ENCODE measurements at regions not wholly inside any gene's neighbourhood (a gene's known extent, or its start where the extent isn't known, plus 50 kb on each side); places are given as distances from the start of the nearest gene placed in this dataset.

GRCh38 chr2:212730994-212731393 is 192.4 kb upstream of the ERBB4 start:
- peaks cover 2% of the 10 kb centered on the region for H3K4me1 Mint-ChIP-seq (ENCODE audit: unreplicated experiment)

GRCh38 chr2:212728717-212729116 is 190.1 kb upstream of the ERBB4 start:
- TF ChIP-seq, protein P1, sequence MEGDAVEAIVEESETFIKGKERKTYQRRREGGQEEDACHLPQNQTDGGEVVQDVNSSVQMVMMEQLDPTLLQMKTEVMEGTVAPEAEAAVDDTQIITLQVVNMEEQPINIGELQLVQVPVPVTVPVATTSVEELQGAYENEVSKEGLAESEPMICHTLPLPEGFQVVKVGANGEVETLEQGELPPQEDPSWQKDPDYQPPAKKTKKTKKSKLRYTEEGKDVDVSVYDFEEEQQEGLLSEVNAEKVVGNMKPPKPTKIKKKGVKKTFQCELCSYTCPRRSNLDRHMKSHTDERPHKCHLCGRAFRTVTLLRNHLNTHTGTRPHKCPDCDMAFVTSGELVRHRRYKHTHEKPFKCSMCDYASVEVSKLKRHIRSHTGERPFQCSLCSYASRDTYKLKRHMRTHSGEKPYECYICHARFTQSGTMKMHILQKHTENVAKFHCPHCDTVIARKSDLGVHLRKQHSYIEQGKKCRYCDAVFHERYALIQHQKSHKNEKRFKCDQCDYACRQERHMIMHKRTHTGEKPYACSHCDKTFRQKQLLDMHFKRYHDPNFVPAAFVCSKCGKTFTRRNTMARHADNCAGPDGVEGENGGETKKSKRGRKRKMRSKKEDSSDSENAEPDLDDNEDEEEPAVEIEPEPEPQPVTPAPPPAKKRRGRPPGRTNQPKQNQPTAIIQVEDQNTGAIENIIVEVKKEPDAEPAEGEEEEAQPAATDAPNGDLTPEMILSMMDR (IDR thresholded peaks at IDR 0.05) = no peak
- Mint-ChIP-seq H3K4me3 (ENCODE audit: unreplicated experiment) (no peak overlapping the region), H3K27ac (ENCODE audit: unreplicated experiment) (no peak overlapping the region), H3K9me3 (ENCODE audit: unreplicated experiment) (no peaks in the 10 kb centered on the region), H3K27me3 (ENCODE audit: unreplicated experiment) (peaks cover 10% of the 10 kb centered on the region), H3K36me3 (ENCODE audit: unreplicated experiment) (no peaks in the 10 kb centered on the region), H3K4me1 (ENCODE audit: unreplicated experiment) (peaks cover 2% of the 10 kb centered on the region)
- no peak for DNase-seq (ENCODE audit: extremely low spot score, unreplicated experiment)

More at GRCh38 chr2:212730994-212731393, 192.4 kb upstream of the ERBB4 start:
- H3K4me3 Mint-ChIP-seq (ENCODE audit: unreplicated experiment) = no peak overlapping the region
- H3K36me3 Mint-ChIP-seq (ENCODE audit: unreplicated experiment) = no peaks in the 10 kb centered on the region
- no peak overlapping the region for H3K27ac Mint-ChIP-seq (ENCODE audit: unreplicated experiment)
- DNase-seq (ENCODE audit: extremely low spot score, unreplicated experiment) = no peak
- peaks cover 10% of the 10 kb centered on the region for H3K27me3 Mint-ChIP-seq (ENCODE audit: unreplicated experiment)
- H3K9me3 Mint-ChIP-seq (ENCODE audit: unreplicated experiment) = no peaks in the 10 kb centered on the region
- TF ChIP-seq, protein P1 (IDR thresholded peaks at IDR 0.05) = no peak

GRCh38 chr2:212727751-212728150 is 189.1 kb upstream of the ERBB4 start:
- Mint-ChIP-seq H3K27ac (ENCODE audit: unreplicated experiment) (no peak overlapping the region), H3K4me3 (ENCODE audit: unreplicated experiment) (no peak overlapping the region), H3K9me3 (ENCODE audit: unreplicated experiment) (no peaks in the 10 kb centered on the region), H3K4me1 (ENCODE audit: unreplicated experiment) (peaks cover 2% of the 10 kb centered on the region), H3K36me3 (ENCODE audit: unreplicated experiment) (no peaks in the 10 kb centered on the region), H3K27me3 (ENCODE audit: unreplicated experiment) (peaks cover 8% of the 10 kb centered on the region)
- TF ChIP-seq, protein P1 (IDR thresholded peaks at IDR 0.05) = no peak
- DNase-seq (ENCODE audit: extremely low spot score, unreplicated experiment) = no peak

GRCh38 chr2:212726403-212726802 is 187.8 kb upstream of the ERBB4 start:
- H3K4me3 Mint-ChIP-seq (ENCODE audit: unreplicated experiment) = no peak overlapping the region
- TF ChIP-seq, protein P1 (IDR thresholded peaks at IDR 0.05) = no peak
- H3K27me3 Mint-ChIP-seq (ENCODE audit: unreplicated experiment) = peaks cover 8% of the 10 kb centered on the region
- no peaks in the 10 kb centered on the region for H3K36me3 Mint-ChIP-seq (ENCODE audit: unreplicated experiment)
- no peak overlapping the region for H3K27ac Mint-ChIP-seq (ENCODE audit: unreplicated experiment)
- no peak for DNase-seq (ENCODE audit: extremely low spot score, unreplicated experiment)
- no peaks in the 10 kb centered on the region for H3K9me3 Mint-ChIP-seq (ENCODE audit: unreplicated experiment)
- H3K4me1 Mint-ChIP-seq (ENCODE audit: unreplicated experiment) = peaks cover 2% of the 10 kb centered on the region

DNA sequence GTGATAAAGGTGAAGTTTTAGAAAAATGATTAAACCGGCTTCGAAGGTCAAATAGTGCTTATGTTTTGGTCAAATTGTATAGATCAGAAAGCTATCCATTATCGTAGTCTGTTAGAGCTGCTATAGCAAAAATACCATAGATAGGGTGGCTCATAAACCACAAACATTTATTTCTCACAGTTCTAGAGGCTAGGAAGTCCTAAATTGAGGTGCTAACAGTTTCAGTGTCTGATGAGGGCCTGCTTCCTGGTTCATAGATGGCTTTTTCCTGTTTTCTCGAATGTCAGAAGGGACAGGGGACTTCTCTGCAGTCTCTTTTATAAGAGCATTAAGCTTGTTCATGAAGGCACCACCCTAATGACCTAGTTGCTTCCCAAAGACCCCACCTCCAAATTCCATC is 186.6 kb upstream of the ERBB4 start:
- Mint-ChIP-seq H3K4me1 (ENCODE audit: unreplicated experiment) (peaks cover 2% of the 10 kb centered on the region), H3K9me3 (ENCODE audit: unreplicated experiment) (no peaks in the 10 kb centered on the region)
- no peak for DNase-seq (ENCODE audit: extremely low spot score, unreplicated experiment)

More for the DNA sequence above, 186.6 kb upstream of the ERBB4 start:
- peaks cover 5% of the 10 kb centered on the region for H3K27me3 Mint-ChIP-seq (ENCODE audit: unreplicated experiment)
- H3K36me3 Mint-ChIP-seq (ENCODE audit: unreplicated experiment) = no peaks in the 10 kb centered on the region
- no peak overlapping the region for H3K4me3 Mint-ChIP-seq (ENCODE audit: unreplicated experiment)
- H3K27ac Mint-ChIP-seq (ENCODE audit: unreplicated experiment) = no peak overlapping the region
- TF ChIP-seq, protein P1 (IDR thresholded peaks at IDR 0.05) = no peak
